Stimulated activated CD4-positive, alpha-beta T cell treated with anti-CD3 and anti-CD28 coated beads, Interleukin-15, amount 100 ng/mL, for 48 hours (primary cell): ENCODE measurements at regions not wholly inside any gene's neighbourhood (a gene's known extent, or its start where the extent isn't known, plus 50 kb on each side); places are given as distances from the start of the nearest gene placed in this dataset.

Experiments used
- DNase-seq, 2 donors: peaks; one replicate each; pipeline ENCODE4 v3.0.0-alpha.2; 2020; ENCODE audit warnings: low read depth in 2 of 2

DNA sequence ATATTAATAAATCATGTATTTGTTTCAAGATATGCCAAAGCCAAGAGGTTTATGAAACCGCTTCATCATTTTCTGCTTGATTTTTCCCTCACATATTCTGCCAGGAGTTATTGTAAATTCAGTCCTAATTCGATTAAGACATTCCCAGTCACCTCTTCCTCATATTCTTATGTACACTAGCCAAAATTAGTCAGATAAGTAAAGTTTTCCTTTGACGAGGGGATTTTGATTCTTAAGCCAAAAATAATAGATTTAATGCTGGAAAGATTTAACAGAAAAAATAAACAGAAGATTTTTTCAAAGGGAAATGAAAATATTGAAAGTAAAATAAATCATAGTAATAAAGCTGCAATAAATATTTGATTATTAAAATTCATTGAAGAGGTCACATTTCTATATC, 51.0 kb upstream of the VEGFC start:
- DNase-seq: no peak

DNA sequence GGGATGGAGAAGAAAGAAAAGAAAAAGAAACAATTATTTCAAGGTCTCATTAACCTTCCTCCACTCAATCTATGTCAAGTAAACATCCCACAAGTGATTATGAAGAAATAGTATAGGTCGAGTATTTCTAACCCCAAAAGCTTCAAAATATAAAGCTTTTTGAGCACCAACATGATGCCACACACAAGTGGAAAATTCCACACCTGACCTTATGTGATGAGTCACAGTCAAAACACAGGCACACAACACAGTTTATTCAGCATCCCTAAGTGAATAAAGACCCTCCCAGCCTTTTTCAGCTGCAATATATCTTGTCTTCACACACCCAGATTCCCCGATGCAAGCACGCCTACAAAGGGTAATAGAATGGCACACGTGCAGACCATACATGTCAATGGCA, 51.7 kb upstream of the VEGFC start:
- DNase-seq: no peak

DNA sequence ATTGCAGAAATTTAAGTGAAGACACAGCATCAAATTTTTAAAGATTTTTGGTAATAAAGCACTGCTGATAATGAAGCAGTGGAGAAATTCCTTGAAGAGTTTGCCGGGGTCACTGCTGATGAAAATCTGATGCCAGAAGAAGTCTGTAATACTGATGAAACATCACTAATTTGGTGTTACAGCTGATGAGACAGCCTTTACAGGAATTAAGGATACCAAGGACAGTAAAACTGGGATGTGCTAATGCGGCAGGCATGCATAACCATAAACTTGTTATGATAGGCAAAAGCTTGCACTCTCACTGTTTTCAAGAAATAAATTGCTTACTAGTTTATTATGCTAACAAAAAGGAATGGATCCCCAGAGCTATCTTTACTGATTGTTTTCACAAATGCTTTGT, 52.9 kb upstream of the VEGFC start:
- DNase-seq: no peak

DNA sequence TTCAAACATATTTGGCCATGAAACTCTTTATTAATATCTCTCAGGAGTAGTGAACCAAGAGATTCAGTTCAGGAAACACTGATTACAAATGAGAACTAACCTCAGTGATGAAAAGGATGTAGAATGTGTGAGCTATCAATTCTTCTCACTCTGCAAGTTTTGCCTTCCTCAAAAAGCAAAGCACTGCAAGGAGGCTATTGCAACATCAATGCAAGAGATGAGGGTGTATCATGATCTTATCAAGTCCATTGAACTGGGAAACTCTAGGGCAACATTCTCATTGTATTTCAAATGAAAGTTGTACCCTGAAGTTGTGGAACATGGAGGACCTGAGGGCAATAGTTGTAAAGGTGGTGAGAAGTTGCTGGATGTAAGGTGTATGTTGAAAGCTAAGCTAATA, 56.4 kb upstream of the VEGFC start:
- no peak for DNase-seq

DNA sequence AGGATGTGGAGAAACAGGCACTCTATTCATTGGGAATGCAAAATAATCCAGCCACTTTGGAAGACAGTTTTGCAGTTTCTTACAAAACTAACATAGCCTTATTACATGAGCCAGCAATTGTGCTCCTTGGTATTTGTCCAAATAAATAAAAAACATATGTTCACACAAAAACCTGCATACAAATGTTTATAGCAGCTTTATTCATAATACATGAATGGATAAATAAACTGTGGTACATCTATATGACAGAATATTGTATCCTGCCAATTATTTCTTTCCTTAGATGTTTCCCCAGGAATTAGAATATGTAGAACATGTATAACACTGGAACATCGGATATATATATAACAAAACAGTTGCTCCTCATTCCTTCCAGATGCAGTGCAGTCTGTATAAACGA, 57.7 kb upstream of the VEGFC start:
- no peak for DNase-seq

DNA sequence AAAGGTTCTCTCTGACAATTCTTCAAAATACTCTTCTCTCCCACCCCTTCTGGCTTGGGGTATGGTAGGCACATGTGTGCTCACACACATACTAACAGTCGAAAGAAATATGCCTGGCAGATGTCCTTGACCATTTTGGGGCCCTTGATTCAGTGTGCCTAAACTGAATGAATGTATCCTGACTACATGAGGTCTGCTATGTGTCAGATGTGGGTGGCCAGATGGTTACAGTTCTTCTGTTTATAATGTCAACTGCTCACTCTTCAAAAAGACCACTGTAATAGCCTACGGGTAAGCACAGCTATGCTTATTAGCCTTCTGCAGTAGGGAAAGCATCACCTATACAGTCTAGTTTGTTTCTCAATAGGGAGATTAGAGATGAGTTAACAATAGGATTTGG, 63.7 kb upstream of the VEGFC start:
- no peak for DNase-seq

DNA sequence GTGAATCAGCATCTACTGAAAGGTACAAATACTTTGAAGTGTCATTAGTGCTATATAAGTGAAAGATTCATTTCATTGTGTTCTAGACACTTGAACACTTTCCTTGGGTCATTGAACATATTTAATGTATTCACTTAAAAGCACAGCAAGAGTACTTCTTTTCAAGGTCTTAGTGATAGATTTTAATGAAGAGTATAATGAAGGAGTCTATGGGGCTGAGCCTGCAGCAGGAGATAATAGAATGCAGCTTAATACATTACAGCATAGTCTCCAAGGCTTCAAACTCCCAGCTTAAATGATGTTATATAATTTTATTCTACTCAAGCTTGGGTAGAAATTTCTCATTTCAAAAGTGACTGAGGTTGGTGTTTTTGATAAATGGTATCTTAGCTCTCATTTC, 66.1 kb upstream of the VEGFC start:
- no peak for DNase-seq

DNA sequence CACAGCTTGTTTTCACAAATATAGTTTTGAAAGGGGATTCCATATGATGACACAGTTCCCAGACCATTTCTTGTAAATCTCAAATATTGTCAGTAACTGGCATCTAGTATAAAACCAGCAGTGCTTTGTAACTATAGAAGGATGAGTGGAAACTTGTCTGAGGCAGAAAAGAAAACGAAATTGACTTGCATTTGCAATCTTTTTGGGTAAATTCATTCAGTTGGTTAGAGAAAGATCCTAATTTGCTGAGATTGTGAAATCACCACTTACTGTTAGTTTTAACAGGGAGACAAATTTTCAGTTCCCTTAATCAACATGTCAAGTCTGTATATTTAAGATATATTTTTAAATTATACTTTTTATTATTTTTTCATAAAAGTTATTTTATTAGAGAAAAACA, 71.5 kb upstream of the VEGFC start:
- DNase-seq: no peak

DNA sequence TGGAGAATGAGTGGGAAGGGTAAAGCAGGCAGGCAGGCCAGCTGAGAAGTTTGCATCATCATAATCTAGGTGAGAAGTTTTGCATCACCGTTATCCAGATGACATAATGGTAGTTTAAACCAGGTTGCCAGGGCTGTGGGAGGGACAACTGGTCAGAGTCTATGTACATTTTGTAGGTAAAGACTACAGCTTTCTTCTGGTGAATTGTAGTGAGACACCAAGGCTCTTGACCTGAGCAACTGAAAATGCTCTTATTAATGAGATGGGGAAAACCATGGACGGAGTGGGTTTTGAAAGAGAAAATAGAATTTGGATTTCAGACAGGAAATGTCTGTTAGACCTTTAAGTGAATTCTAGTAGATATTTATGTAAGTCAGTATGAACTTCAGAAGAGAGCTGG, 76.0 kb upstream of the VEGFC start:
- DNase-seq: no peak

DNA sequence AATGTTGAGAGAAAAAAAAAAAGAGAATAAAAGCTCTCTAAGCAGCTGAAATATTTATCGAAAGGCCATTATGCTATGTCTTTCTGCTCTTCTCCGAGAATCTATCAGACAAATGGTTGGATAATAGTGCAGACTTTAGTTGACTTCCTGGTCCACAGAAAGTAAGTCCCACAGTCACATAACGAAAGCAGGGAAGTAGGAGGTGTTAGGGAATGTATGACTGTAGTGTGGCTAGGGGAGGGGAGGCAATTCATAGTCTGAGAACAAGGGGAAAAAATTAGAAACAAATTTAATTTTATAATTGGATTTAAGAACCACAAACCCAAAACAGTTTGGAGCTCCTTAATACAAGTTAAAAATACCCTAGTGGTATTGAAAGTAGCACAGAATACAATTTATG, 79.7 kb upstream of the VEGFC start:
- no peak for DNase-seq

DNA sequence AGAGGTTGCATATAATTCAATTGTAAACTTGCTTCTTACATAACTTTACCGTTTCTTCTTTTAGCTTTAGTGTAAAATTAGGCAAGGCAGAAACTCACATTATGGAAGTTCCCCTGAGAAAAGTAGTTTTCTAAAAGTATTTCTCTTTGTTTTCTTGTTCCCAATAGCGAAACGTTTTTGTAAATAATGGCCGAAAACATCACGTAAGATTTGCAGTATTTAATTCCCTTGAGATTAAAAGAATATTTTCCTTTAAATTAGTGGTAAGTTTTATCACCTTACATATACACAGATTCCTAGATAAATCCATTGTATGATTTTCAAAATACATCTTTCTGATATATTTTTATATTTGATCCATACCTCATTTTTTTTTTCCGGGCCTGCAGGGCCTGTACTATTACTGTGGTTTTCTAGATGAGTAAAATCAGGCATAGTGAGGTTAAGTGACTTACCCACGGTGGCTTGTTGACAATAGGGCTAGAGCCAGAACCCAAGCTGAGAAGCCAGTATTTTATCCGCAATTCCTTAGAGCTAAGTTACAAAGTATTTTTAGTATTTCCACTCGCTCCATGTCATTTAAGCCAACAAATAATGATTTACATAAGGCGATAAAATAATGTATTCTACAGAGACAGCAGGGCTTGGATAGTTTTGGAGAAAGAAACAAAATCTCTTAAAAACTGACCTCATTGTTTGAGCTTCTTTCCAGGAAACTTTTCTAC, 82.2 kb upstream of the VEGFC start:
- no peak for DNase-seq

DNA sequence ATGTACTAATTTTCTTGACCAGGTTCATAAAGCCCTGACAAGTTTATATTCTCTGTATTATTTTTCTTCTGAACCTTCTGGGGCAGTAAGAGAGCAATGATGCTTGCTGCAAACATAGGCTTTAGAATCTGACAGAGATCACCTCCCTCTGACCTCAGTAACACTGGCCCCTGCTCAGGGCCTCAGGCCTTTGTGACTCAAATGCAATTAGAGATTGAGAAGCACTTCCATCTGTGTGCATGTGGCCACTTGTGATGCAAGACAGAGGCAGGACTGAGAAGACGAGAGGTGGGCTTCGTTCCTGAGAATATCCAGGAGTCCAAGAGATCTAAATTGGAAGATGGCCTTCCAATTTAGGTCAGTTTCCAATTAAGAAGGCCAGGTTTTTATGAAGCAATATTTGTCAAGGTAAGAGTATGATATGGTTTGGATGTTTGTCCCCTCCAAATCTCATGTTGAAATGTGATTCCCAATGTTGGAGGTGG, 82.8 kb upstream of the VEGFC start:
- no peak for DNase-seq

DNA sequence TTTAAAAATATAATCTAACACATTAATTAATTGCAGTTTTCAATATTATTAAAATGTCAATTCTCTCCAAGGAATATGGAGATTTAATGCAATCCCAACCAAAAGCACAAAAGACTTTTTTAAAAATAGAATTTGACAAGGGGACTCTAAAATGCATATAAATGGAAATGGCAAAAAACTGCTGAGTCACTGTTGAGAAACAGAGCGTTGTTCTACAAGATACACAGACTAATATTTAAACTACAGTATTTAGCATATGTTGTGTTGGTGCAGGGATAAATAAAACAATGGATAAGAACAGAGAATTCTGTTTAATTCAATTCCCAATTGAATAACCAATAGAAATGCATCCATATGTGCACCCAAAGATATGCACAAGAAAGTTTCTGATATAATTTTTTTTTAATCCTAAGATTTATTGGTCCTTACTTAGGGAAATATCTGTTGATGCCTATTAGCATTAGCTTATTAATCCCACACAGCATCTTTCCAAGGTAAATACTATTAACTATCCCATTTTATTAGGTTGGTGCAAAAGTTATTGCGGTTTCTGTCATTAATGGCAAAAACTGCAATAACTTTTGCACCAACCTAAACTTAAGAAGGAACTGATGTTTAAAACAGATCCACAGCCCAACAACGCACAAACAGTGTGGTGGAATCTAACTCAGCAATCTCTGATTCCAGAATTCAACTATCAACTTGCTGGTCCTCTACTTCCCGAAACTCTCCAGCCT, 86.8 kb upstream of the VEGFC start:
- no peak for DNase-seq

DNA sequence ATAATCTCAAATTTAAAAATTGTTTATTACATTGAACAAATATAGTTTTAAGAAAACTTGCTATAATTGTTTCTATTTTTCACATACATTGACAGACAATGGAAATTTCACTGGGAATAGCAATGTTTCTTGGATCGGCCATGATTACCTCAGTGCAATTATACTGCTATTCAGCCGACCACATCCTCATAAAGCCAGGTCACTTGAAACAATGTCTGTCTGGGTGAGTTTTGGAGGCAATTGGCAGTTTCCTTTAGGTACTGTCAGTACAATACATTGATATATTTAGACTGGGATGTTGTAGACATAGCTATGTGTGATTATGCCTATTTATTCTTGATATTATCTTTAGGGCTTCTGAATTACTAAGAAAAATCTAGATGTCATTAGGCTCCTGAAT, 89.5 kb upstream of the VEGFC start:
- DNase-seq: no peak

DNA sequence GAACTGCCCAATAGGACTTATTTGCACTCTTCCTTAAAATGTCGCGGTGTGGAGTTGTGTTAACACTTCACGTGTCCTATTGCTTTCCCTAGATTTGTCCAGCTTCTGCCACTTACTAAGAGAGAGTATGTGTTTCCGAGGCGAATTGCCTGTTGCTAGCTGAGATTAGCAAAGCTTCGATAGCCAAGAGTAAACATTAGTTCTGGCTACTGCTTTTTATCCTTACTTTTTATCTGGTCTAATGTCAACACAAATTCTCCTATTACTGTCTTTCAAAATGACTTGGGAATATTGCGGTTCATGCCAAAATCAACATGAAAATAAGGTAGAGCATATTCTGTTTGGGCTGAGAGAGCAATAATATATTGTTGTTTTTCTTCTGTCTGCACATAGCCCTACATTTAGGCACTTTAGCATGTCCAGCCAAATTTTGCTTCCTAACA, 90.4 kb upstream of the VEGFC start:
- DNase-seq: no peak

DNA sequence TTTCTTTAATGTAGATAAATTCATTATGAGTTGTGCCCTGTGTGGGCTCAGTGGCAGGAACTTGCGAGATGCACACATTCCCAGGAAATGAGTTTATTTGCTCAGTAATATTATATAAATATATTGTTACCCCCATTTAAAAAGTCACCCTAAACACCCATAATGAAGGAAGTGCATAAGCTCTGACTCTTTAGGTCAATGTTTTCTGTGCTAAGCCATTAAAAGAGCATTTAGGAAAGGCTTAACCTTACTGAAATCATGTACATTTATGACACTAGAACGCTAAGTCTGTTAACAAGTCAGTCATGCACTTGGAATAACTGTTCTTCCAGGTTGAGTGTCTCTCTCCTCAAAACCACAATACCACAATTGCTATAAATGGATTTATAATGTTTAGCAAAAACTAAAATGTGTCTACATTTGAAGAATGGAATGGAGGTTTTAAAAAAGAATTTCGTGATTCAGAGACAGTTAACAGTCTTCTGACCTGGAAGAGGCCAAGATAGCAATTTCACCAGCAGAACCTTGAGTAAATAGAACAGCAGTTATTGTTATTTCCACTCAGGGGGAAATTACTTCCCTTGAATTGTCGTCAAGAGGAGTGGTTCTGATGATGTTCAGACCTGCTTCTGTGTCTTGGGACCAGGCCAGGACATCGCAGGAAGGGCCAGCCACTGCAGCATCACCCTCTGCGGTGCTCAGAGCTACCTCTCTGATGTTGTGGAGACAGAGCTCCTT, 91.1 kb upstream of the VEGFC start:
- no peak for DNase-seq

DNA sequence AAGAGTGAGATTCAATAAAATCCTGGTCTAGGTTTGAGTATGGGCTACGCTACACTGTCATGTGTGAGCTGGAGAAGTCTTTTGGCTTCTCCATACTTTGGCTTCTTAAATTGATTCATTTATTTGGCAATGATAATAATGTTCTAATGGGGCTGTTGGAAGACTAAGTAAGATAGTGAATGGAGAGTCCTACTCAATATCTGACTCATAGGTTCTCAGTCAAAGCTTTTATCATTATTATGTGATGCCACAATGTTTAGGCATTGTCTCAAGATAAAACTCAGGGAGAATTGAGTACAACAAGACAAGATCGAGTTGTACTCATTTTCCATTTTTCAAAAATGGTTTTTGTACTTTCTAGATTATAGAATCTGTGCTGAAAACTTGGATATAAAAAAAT, 92.5 kb upstream of the VEGFC start:
- DNase-seq: no peak

DNA sequence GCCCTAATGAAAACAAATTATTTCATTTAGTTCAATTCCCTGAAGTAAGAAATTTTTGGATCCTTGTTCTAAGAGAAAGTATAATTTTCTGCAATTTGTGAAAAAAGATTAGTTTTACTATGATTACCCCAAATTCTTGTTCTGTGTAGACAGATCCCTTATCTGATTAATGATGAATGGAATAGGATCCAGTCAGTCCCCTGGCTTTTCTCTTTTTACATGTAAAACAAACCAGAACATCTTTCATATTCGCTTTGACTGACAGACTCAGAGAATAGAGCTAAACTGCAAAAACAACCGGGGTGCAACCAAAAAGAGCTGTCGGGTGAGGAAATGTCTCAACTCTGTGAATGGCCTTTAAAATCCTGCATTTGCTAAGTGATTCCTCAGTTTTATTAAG, 93.4 kb upstream of the VEGFC start:
- no peak for DNase-seq

DNA sequence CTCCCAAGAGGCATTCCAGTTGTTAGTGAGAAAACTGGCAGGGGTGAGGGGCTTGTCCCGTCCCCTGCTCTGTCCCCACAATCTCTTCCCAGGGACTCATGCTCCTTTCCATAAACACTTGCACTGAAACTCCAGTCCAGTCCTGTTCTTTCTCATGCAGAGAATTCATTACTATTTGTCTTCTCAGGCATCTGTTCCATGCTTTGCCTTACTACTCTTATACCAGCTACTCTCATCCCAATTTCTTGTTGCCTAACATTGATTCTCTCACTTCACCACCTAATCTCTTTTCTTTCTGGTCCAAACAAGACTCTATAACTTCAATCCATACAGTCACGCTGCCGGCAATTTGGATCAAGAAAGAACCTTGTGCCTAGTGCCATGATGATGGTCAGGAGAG, 97.1 kb upstream of the VEGFC start:
- no peak for DNase-seq

DNA sequence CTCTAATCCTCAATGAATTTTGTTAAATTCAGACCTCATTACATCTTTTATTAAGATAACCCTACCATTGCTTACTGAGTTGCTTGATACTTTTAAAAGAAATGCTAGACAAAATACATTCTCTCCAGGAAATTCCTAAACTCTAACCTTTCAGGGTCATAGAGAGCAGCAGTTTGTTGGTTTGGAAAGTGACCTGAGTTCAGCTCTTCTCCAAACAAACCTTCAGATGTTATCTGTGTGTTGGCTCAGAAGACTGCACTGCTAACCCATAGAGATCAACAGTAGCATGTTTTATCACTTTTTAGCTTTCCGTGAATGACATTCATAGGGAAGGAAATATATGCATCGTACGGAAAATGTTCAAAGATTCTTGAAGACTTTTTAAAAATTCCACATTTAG, 101.8 kb upstream of the VEGFC start:
- no peak for DNase-seq

DNA sequence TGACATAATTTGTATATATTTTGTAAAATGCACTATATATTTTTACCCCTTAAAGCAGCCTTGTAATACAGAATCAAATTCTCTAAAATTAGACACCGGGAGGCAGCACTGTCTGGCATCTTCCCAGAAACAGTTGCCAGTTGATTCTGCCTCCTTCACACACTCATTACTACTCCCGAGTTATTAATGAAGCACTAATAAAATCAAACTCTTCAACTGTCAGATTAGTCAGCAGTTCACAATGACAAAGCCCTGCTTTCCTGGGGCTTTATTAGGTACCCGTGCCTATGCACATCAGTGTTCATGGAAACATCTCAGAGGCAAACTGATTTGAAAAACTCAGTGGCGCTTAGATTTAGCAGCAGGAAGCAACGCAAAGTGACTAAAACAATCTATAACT, 103.5 kb upstream of the VEGFC start:
- no peak for DNase-seq

DNA sequence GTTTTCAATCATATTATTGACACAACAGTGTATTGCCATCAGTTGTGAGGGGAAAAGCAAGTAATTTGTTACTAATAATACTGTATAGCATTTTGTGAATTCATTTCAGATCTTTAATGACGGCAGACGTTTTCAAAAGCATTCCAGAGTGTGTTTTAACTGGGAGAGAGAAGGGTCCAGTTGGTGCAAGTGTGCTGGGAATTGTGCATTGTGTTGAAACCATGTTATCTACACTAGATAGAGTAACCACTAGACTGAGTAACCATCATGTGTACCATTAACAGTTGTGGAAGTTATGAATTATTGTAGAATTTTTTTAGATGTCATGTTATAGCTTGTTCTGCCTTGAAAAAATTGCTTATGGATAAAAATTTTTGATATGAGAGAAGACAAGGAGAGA, 104.5 kb upstream of the VEGFC start:
- DNase-seq: no peak

DNA sequence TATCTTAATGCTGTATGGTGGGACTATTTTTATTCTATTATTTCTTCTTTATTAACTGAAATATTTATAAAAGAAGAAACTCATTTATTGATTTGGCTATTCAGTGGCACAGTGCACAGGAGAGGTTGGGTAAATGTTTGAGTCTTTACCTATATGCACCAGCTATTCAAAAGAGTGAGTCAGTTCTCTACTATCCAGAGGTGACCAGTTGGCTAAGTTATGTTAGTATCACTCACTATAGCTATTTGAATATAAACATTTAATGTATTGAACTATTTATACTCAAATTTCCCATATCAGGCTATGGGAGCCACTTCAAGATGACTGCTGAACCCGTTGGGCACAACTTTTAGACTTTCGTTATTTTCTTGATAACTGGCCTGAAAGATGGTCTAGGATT, 106.1 kb upstream of the VEGFC start:
- DNase-seq: no peak
